K562 (cell line): ENCODE measurements at regions not wholly inside any gene's neighbourhood (a gene's known extent, or its start where the extent isn't known, plus 50 kb on each side); places are given as distances from the start of the nearest gene placed in this dataset.
"Not testable (repeated sequence)": the region's sequence is repeated elsewhere in the genome, so short reads cannot be mapped to it uniquely, and the experiment has no call there.

Experiments used
- ATAC-seq: fragments of 200-7000 bp; cut with Tn5 transposase; 3 replicates; pipeline ENCODE4 v1.9.1; 2020; ENCODE audit warnings: moderate library complexity
- BruUV-seq: library from RNA; stranded (reverse); fragments of 400-500 nt; replicated peaks from 2 replicates; lab custom pipeline; 2021; lab: Mats Ljungman, UMichigan
- CTCF ChIA-PET: fragments of 300-600 bp; formaldehyde crosslinking; extraction: SDS; loops from one replicate; lab custom pipeline; 2021; ENCODE audit warnings: low intra/inter-chr PET ratio; lab: Yijun Ruan, JAX
- POLR2A ChIA-PET: fragments of 300-600, 350-650 bp; sonication (Branson Sonifier 250); formaldehyde crosslinking; extraction: SDS; loops from one replicate; lab custom pipeline; 2021; ENCODE audit warnings: antibody characterized with exemption, inconsistent platforms; lab: Yijun Ruan, JAX
- DNase-seq, 4 experiments: peaks; one replicate each; pipeline versions ENCODE4 v3.0.0 to v3.0.0-alpha.2; 2011 to 2018; ENCODE audit warnings: low spot score in 3 of 4, mixed read lengths in 3 of 4; ENCODE audit errors: extremely low read depth in 1 of 4
- FAIRE-seq: peaks from 2 replicates; lab custom pipeline; 2011; peaks lifted over from hg19 to GRCh38; lab: Jason Lieb, UNC
- H2AFZ ChIP-seq: 2 replicates; pipeline ENCODE4 v1.6.0; 2011; ENCODE audit warnings: low read depth, low read length, control low read depth, inconsistent platforms
- H3K27ac ChIP-seq: fragments of 200-600 bp; 3 replicates; pipeline ENCODE4 v1.8.0; 2011; ENCODE audit warnings: low read depth, mild to moderate bottlenecking, control low read depth, inconsistent platforms, low read length, moderate library complexity, mixed read lengths; ENCODE audit errors: extremely low read depth
- H3K27me3 ChIP-seq, 2 experiments: fragments of 300-600 bp in 1 of 2; 2 replicates in 1 of 2; 3 replicates in 1 of 2; pipeline versions ENCODE4 v1.6.0 to v1.8.0; 2011; ENCODE audit warnings: inconsistent platforms in 2 of 2, low read length in 2 of 2, mild to moderate bottlenecking in 1 of 2, mixed read lengths in 1 of 2, moderate library complexity in 1 of 2; ENCODE audit not compliant: control insufficient read depth in 2 of 2, insufficient read depth in 2 of 2
- H3K36me3 ChIP-seq: fragments of 300-600 bp; 3 replicates; pipeline ENCODE4 v1.8.0; 2011; ENCODE audit warnings: mild to moderate bottlenecking, low read length, inconsistent platforms; ENCODE audit not compliant: control insufficient read depth, insufficient read depth
- H3K4me1 ChIP-seq, 2 experiments: fragments of 200-600 bp in 1 of 2; replicated peaks in 1 of 2; 2 replicates in 1 of 2; 3 replicates in 1 of 2; pipeline versions ENCODE4 v1.5.1 to v1.8.0; 2011; ENCODE audit warnings: inconsistent platforms in 2 of 2, low read length in 2 of 2, mild to moderate bottlenecking in 1 of 2, mixed read lengths in 1 of 2, moderate library complexity in 1 of 2; ENCODE audit not compliant: control insufficient read depth in 2 of 2, insufficient read depth in 2 of 2
- H3K4me2 ChIP-seq: 2 replicates; pipeline ENCODE4 v1.6.1; 2011; ENCODE audit warnings: low read length, control low read depth, inconsistent platforms, mixed read lengths; ENCODE audit not compliant: insufficient read depth
- H3K4me3 ChIP-seq: fragments of 200-600 bp; sonication (generic), shearing (Covaris generic); 2 replicates; pipeline ENCODE4 v1.5.1; 2016; ENCODE audit warnings: control low read depth, inconsistent platforms
- H3K79me2 ChIP-seq: fragments of 200-600 bp; 3 replicates; pipeline ENCODE4 v1.8.0; 2011; ENCODE audit warnings: low read length, inconsistent platforms; ENCODE audit not compliant: control insufficient read depth, insufficient read depth
- H3K9ac ChIP-seq, 2 experiments: 2 replicates each; pipeline versions ENCODE4 v1.6.0 to v1.6.1; 2011; ENCODE audit warnings: low read depth in 2 of 2, low read length in 2 of 2, control low read depth in 1 of 2, inconsistent platforms in 1 of 2, mild to moderate bottlenecking in 1 of 2, mixed read lengths in 1 of 2; ENCODE audit not compliant: insufficient read depth in 1 of 2
- H3K9me1 ChIP-seq: one replicate; pipeline ENCODE4 v1.6.0; 2011; ENCODE audit warnings: inconsistent platforms, mild to moderate bottlenecking, low read length, moderate library complexity; ENCODE audit not compliant: control insufficient read depth, insufficient read depth
- H3K9me3 ChIP-seq: replicated peaks from 2 replicates; pipeline ENCODE4 v1.5.1; 2011; ENCODE audit warnings: low read depth, low read length, inconsistent platforms; ENCODE audit not compliant: control insufficient read depth, insufficient read depth
- H4K20me1 ChIP-seq: replicated peaks from 2 replicates; pipeline ENCODE4 v1.6.1; 2011; ENCODE audit warnings: low read length, inconsistent platforms, mixed read lengths; ENCODE audit not compliant: control insufficient read depth, insufficient read depth
- ARID1B ChIP-seq: fragments of 450-650 bp; IDR thresholded peaks from 2 replicates; pipeline ENCODE4 v1.6.1; 2016; ENCODE audit warnings: antibody characterized with exemption, mild to moderate bottlenecking, inconsistent platforms
- FOXA3 ChIP-seq, 2 experiments: fragments of 450-650 bp in 1 of 2; sonication (generic) in 1 of 2; formaldehyde crosslinking; IDR thresholded peaks in 1 of 2; conservative IDR thresholded peaks in 1 of 2; 2 replicates each; pipeline versions ENCODE4 v1.4.0 to v1.8.0; 2020 to 2022; ENCODE audit warnings: mild to moderate bottlenecking in 2 of 2, missing genetic modification reagents in 1 of 2
- MTA1 ChIP-seq: fragments of 450-650 bp; IDR thresholded peaks from 2 replicates; pipeline ENCODE4 v1.6.1; 2017; ENCODE audit warnings: borderline replicate concordance
- RAD21 ChIP-seq, 2 experiments: fragments of 250-450 bp in 1 of 2; fragments of 450-650 bp in 1 of 2; sonication (Bioruptor Pico) in 1 of 2; formaldehyde crosslinking in 1 of 2; IDR thresholded peaks in 1 of 2; conservative IDR thresholded peaks in 1 of 2; 2 replicates each; pipeline versions ENCODE4 v1.4.0 to v1.8.0; 2020 to 2022; ENCODE audit warnings: mild to moderate bottlenecking in 2 of 2, moderate library complexity in 1 of 2
- SMARCA4 ChIP-seq: fragments of 450-650 bp; IDR thresholded peaks from 2 replicates; pipeline ENCODE4 v1.6.1; 2016
- SMARCE1 ChIP-seq: fragments of 450-650 bp; IDR thresholded peaks from 2 replicates; pipeline ENCODE4 v1.7.1; 2016; ENCODE audit warnings: mild to moderate bottlenecking
- SOX6 ChIP-seq: fragments of 450-650 bp; IDR thresholded peaks from 2 replicates; pipeline ENCODE4 v1.6.1; 2014; ENCODE audit warnings: mild to moderate bottlenecking
- SPI1 ChIP-seq: IDR thresholded peaks from 2 replicates; pipeline ENCODE4 v1.6.1; 2011; ENCODE audit warnings: low read depth, low read length, control low read depth, borderline replicate concordance
- WGBS: fragments of 100-300 bp; shearing (Covaris generic); methylation state at CpG from one replicate; pipeline ENCODE4 v1.1.6; 2016; ENCODE audit warnings: low coverage, mixed read lengths; ENCODE audit not compliant: insufficient coverage; ENCODE audit errors: missing lambda C conversion rate; 5-methylcytosine and 5-hydroxymethylcytosine counted together
- in situ Hi-C: fragments of 300-500 bp; cut with MboI; formaldehyde crosslinking; loops from 4 replicates; pipeline ENCODE4 v1.15.0; 2018; ENCODE audit warnings: inconsistent platforms, mixed read lengths
- intact Hi-C: fragments of 100-400 bp; cut with micrococcal nuclease; formaldehyde crosslinking; loops from 2 replicates; pipeline ENCODE4 v1.14.2; 2022

DNA sequence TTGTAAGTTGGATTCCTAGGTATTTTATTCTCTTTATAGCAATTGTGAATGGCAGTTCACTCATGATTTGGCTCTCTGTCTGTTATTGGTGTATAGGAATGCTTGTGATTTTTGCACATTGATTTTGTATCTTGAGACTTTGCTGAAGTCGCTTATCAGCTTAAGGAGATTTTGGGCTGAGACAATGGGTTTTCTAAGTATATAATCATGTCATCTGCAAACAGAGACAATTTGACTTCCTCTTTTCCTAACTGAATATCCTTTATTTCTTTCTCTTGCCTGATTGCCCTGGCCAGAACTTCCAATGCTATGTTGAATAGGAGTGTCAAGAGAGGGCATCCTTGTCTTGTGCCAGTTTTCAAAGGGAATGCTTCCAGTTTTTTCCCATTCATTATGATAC lies 464.8 kb downstream of the XYLT1 start:
- H3K27ac ChIP-seq, H3K4me3 ChIP-seq, CTCF ChIA-PET, in situ Hi-C loops, H3K9me1 ChIP-seq, intact Hi-C loops, H3K4me2 ChIP-seq, H2AFZ ChIP-seq, H3K79me2 ChIP-seq, FAIRE-seq, H3K4me1 ChIP-seq, H3K9me3 ChIP-seq, ATAC-seq, BruUV-seq, H3K36me3 ChIP-seq, H3K27me3 ChIP-seq, DNase-seq, H3K9ac ChIP-seq, H4K20me1 ChIP-seq: not testable (repeated sequence)
- POLR2A ChIA-PET, result interaction anchor here (0.6 kb wide), 1 partner anchor 23 kb away, joined by 3 read pairs; no protein-coding TSS in a partner anchor
- whole genome bisulfite sequencing, result 0% methylated on average over 1 of the region's 1 CpG
- 0 out of 2 replicates have a peak, but pooled peaks have one; percentile 42 for TF ChIP-seq ARID1B
- 0 out of 4 replicates have a peak, but pooled peaks of 1 of the 2 experiments have one; percentile 10 for TF ChIP-seq RAD21 (CRISPR knock-in tag; conservative IDR thresholded peaks at IDR 0.05 in 1 of 2, IDR thresholded peaks at IDR 0.05 in 1 of 2)
- peak in 1 of 2 experiments; percentile 79; a peak in 2 of 4 replicates for TF ChIP-seq FOXA3 (CRISPR knock-in tag; conservative IDR thresholded peaks at IDR 0.05 in 1 of 2, IDR thresholded peaks at IDR 0.05 in 1 of 2)
- peak; percentile 39; the same call in 1 of the 2 replicates for TF ChIP-seq SMARCA4
- TF ChIP-seq MTA1, result peak; percentile 30; the same call in 1 of the 2 replicates
- peak; percentile 71; the same call in 1 of the 2 replicates for TF ChIP-seq SMARCE1
- TF ChIP-seq SPI1, result peak; percentile 55; the same call in 1 of the 2 replicates
- peak; percentile 93 for TF ChIP-seq SOX6
